GM21390 (cell line): ENCODE measurements at regions not wholly inside any gene's neighbourhood (a gene's known extent, or its start where the extent isn't known, plus 50 kb on each side); places are given as distances from the start of the nearest gene placed in this dataset.

ENCODE experiments used
- ATAC-seq: cut with Tn5 transposase; IDR thresholded peaks from one replicate; pipeline ENCODE4 v1.9.1; 2021; ENCODE audit not compliant: unreplicated experiment

- no peak for ATAC-seq
These were observed 222.6 kb downstream of the TEX36 start for GRCh38 chr10:125460326-125460725.

- no peak for ATAC-seq
These were observed 225.6 kb downstream of the TEX36 start for GRCh38 chr10:125457406-125457805.

GRCh38 chr10:125455855-125456254 lies 227.1 kb downstream of the TEX36 start:
- no peak for ATAC-seq

GRCh38 chr10:125455431-125455830 lies 227.5 kb downstream of the TEX36 start:
- no peak for ATAC-seq

DNA sequence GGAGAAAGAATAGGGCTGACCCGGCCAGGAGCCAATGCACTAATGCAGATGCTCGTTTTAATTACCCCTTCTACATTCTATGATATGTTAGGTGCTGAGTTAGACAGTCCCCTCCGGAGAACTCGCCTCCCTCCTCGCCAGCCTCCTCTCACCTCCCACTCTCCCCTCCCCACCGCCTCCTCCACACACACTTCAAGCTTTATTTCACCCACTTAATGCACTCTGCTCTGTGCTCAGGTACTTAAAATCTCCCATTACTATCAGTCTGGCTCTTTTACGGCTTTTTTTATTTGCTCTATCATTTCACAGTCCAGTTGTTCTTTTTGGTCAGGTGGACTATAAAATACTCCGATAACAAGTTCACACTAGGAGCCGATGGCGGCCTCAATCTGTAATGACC lies 231.6 kb downstream of the TEX36 start:
- no peak for ATAC-seq

DNA sequence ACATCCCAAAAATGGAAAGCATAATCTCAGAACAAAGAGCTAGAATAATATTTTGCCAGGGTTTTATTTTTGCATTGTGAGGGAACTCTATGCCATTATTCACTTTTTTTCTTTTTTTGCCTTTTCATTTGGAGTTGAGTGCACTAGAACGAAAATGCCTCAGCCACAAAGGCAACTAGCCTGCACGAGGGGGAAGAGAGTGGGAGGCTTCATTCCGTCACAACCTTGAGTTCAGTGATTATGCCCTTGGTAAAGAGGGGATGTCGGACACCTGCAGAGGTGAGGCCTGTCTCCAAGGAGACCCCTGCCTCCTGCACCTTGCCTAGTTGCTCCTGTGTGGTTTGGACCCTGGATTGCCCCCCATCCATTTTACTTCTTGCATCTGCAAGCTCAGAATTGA lies 232.7 kb downstream of the TEX36 start:
- no peak for ATAC-seq

DNA sequence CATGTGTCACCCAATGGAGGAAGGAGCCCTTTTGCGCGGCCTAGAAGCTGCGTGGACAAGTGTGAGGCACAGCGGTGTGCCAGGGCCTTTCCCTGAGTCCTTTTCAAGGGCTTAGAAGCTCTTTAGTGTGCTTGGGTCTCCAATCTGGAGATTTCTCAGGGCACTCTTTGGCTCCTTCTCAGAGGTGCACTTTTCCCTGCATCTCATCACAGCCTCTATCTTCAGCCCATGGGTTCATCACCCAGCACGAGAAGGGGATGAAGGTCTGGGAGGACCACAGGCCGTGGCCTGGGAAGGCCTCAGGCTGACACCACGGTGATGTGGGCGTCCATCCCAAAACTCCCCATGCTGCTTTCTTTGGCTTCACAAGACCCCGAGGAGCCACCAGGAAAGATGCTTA lies 233.4 kb downstream of the TEX36 start:
- no peak for ATAC-seq

DNA sequence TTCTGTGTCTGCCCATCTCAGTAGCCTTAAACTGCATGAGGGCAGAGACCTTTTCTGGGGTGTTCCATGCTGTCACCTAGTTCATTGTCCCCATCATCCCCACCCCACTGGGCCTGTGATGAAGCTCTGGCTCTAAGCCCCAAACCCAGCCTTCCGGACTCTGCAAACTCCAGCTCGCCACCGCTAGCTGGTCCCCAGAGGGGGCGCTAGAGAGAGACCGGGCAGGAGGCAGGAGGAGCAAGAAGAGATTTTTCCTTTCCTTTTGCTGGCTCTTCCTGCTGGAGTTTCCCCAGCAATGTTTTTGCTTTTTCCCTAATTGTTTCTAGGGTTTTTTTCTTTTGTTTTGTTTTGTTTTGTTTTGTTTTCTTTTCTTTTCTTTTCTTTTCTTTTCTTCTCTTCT lies 234.4 kb downstream of the TEX36 start:
- no peak for ATAC-seq

- no peak for ATAC-seq
These were observed 238.2 kb downstream of the TEX36 start for GRCh38 chr10:125444790-125445189.

DNA sequence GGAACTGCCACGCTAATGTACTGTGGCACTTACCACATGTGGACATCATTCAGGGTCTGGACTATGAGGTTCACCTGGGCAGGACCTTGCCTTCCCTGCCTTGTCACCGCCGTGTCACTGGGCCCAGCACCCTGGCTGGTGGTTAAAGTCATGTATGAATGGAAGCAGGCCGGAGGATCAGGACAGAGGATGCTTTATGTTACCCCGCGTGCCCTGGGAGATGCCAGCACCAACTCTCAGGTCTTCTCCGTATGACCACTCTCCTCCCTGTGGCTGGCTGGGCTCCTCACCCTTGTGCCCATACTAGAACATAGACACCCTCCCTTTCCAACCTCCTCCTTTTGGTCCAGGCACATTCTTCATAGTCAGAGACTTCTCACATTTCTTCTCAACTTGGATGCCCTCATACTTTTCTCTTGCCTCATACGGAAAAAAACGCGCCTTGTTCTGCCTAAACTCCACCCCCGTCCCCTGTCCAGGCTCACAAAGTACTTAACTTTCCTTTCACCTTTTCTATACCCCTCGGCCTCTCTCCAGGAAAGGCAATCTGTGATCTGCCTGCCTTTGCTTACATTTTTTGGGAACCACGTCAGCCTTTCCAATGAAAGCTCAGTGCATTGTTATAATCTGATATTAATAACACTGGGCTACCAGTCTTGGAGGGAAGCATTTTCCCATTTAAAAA lies 240.0 kb downstream of the TEX36 start:
- ATAC-seq: no peak

DNA sequence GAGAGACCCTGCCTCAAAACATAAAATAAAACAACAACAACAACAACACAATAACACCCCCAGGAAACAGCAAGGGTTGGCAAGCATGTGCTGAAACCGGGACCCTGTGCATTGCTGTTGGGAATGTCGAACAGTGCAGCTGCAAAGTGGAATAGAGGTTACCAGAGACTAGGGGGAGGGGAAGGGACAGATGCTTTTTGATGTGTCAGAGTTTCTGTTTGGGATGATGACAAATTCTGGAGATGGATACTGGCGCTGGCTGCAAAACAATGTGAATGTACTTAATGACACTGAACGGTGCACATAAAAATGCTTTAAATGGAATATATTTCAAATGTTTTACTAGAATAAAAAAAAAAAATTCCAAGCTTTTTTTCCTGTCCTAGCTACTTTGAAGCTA lies 241.8 kb downstream of the TEX36 start:
- ATAC-seq: no peak

- ATAC-seq: no peak
These were observed 251.8 kb downstream of the TEX36 start for GRCh38 chr10:125431149-125431548.

GRCh38 chr10:125428054-125428453 lies 254.9 kb downstream of the TEX36 start:
- ATAC-seq: no peak

DNA sequence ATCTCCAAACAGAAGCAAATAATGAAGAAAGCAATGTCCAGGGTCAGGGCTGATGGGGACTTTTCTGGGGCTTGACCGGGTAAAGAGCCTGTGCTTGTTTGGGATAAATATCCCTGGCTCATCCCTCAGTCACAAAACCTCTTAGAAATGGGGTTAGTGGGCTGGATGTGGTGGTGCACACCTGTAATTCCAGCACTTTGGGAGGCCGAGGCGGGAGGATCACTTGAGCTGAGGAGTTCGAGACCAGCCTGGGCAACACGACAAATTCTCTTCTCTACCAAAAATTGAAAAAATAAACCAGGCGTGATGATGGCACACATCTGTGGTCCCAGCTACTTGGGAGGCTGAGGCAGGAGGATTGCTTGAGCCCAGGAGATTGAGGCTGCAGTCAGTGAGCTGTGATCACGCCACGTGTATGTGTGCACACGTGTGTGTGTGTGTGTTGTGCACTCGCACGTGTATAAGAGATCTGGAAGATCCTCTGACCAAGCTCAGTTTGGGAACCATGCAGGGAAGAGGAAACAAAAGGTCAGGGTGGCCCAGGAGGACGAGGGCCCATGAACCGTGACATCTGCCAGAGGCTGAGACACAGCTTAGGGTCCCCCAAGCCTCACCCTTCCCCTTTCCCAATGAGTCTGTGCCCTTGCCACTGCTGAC lies 258.6 kb downstream of the TEX36 start:
- ATAC-seq: no peak

GRCh38 chr10:125423569-125423968 lies 259.4 kb downstream of the TEX36 start:
- no peak for ATAC-seq

GRCh38 chr10:125419831-125420230 lies 259.5 kb upstream of the CTBP2 start:
- no peak for ATAC-seq

- ATAC-seq: no peak
These were observed 258.8 kb upstream of the CTBP2 start for GRCh38 chr10:125419146-125419545.

DNA sequence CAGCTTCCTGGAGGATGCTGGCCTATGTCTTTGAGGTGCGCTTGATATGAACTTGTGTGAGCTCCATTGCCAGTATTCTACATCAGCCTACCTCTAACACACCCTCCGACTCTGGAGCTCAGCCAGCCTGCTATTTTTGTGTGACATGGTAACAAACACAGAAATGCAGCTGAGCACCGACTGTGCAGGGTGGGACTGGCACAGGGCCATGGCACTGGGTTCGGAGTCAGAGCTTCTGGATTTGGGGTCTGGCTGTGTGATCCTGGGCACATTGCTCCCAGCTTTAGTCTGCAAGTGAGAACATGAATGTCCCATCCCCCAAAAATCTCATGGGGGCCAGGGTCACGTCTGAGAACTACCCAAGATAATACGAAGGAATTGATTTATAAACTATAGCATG lies 257.2 kb upstream of the CTBP2 start:
- ATAC-seq: no peak

- no peak for ATAC-seq
These were observed 255.6 kb upstream of the CTBP2 start for GRCh38 chr10:125415964-125416363.

DNA sequence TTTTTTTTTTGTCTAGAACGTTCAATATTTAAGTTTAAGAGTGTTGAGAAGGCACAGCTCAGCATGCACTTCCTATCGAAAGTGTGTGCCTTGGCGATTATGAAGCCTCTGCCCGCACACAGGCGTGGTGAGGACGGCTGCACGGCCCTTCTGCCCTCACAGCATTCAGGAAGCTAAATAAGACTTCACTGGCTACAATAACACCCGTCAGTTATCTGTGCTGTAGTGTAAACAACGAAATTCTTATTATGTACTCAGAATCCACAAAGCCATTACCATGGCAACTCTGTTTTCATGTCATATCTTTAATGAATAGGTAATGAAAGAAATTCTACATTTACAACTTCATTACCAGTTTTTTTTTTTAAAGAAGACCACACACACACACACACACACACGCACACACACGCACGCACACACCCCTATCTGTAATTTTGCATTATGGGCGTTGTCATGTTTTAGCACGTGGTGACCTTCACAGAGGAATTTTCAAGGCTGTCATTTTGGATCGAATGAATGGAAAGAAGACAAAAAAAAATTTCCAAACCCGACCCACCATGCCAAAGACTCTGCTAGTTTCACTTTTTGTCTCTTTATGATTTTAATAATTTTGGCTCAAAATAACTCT lies 254.8 kb upstream of the CTBP2 start:
- no peak for ATAC-seq

DNA sequence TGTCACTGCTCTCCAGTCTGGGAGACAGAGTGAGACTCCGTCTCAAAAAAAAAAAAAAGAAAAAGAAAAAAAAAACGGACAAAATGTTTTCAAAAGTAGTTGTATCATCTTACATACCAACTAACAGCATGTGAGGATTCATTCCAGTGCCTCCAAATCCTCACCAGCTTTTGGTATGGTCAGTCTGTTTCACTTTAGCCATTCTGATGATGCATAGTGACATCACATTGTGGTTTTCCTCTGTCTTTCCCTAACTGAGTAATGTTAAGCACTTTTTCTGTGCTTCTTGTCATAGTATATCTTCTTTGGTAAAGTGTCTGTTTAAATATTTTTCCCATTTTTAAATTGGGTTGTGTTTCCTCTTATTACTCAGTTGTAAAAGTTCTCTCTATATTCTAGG lies 251.4 kb upstream of the CTBP2 start:
- ATAC-seq: no peak

DNA sequence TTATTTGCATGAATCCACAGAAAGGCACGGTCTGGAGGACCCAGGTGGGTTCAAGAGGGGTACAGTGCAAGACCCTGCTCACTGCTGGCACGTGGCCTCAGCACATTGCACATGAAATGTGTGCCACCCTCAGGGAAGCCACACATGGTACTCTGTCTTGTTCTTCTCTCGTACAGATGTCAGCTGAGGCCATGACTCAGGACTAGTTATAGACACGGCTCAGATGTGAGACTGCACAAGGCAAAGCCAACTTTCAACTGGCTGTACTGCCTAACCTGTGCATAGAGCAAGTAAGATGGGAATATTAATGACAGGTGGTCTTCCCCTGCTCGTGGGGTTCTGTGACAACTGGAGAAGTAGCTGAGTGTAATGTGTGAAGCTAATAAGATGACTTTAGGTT lies 249.4 kb upstream of the CTBP2 start:
- ATAC-seq: no peak
